Spinal cord (tissue), 9 donors: ENCODE measurements at regions not wholly inside any gene's neighbourhood (a gene's known extent, or its start where the extent isn't known, plus 50 kb on each side); places are given as distances from the start of the nearest gene placed in this dataset.
A peak's percentile ranks its signal among the peaks of the same experiment; 100 is the strongest.

Source experiments
- DNase-seq, 6 donors: peaks; one replicate each; pipeline versions ENCODE4 v3.0.0 to v3.0.0-alpha.2; 2013 to 2015; ENCODE audit warnings: low spot score in 6 of 6, low read depth in 4 of 6
- H3K27ac ChIP-seq: one replicate; pipeline ENCODE4 v1.5.1; 2013; ENCODE audit warnings: low read depth, low read length, control low read depth
- H3K27me3 ChIP-seq: one replicate; pipeline ENCODE4 v1.6.1; 2013; ENCODE audit warnings: low read length; ENCODE audit not compliant: control insufficient read depth, insufficient read depth
- H3K36me3 ChIP-seq: one replicate; pipeline ENCODE4 v1.6.1; 2013; ENCODE audit warnings: low read length; ENCODE audit not compliant: control insufficient read depth, insufficient read depth
- H3K4me1 ChIP-seq: one replicate; pipeline ENCODE4 v1.6.1; 2013; ENCODE audit warnings: low read length; ENCODE audit not compliant: control insufficient read depth, insufficient read depth
- H3K4me3 ChIP-seq: one replicate; pipeline ENCODE4 v1.5.1; 2013; ENCODE audit warnings: low read depth, low read length, control low read depth
- H3K9me3 ChIP-seq: one replicate; pipeline ENCODE4 v1.6.1; 2013; ENCODE audit warnings: low read length; ENCODE audit not compliant: control insufficient read depth, insufficient read depth
- WGBS: methylation state at CpG from one replicate; pipeline ENCODE4 v1.1.5; 2013; ENCODE audit warnings: missing lambda C conversion rate; ENCODE audit not compliant: insufficient coverage; 5-methylcytosine and 5-hydroxymethylcytosine counted together
- donor health status: healthy.

DNA sequence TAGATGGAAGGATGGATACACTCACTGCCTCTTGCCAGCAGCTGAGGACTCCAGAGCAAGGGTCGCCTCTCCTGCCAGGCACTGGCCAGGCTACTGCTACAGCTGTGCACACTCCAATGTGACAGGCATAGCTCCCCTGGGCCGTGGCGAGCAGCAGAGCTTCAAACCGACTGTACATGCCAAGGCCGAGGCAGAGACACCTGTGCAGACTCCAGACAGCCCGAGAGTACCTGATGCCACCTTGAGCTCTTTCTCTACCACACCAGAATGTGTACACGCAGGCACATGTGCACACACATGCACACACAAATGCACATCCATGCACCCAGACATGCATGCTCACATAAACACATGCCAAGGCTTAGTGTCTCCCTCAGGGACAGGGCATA is 508.3 kb upstream of the MYT1L start:
- Histone ChIP-seq H3K27me3 (no peaks in the 10 kb centered on the region), H3K27ac (no peak overlapping the region), H3K4me3 (no peak overlapping the region), H3K9me3 (no peaks in the 10 kb centered on the region), H3K4me1 (peaks cover 23% of the 10 kb centered on the region), H3K36me3 (no peaks in the 10 kb centered on the region)
- DNase-seq, result no peak
- 80% methylated on average over 7 of the region's 7 CpGs for WGBS

DNA sequence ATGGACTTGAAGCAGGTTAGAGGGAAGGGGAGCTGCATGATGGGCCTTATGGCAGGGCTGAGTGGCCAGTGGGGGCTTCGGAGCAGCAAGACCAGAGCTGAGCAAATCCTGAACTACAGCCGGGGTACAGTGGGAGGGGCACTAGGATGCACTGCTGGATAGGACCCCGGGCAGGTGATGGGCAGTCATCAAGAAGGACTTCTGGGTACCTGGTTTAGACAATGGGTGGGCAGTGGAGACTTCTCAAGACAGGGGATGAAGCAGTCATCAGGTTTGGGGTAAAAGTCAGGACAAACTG is 507.4 kb upstream of the MYT1L start:
- Histone ChIP-seq H3K27ac (no peak overlapping the region), H3K36me3 (no peaks in the 10 kb centered on the region), H3K9me3 (no peaks in the 10 kb centered on the region), H3K27me3 (no peaks in the 10 kb centered on the region), H3K4me3 (no peak overlapping the region), H3K4me1 (peaks cover 26% of the 10 kb centered on the region)
- DNase-seq, result no peak
- WGBS, result 96% methylated on average over 3 of the region's 3 CpGs

DNA sequence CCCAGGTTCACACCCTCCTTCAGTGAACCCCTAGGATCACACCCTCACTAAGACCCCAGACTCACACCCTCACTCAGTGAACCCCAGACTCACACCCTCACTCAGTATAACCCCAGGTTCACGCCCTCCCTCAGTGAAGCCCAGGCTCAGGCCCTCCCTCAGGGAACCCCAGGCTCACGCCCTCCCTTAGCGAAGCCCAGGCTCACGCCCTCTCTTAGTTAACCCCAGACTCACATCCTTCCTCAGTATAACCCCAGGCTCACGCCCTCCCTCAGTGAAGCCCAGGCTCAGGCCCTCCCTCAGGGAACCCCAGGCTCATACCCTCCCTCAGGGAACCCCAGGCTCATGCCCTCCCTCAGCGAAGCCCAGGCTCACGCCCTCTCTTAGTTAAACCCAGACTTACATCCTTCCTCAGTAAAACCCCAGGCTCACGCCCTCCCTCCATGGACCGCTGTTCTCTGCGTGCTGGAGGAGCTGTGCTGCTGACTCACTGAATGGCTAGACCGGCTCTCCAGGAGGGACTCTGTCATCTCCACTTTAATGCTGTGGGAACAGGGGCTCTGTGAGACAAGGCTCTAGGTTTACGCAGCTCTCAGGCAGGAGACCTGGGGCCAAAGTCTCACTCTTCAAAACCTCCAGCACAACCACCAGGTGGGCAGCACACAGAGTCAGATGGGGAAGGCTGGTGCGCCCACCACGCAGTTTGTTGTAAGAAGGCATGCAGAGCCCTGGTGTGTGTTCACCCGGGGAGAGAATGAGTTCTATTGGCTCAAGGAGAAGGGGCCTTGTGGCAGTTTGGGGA is 506.9 kb upstream of the MYT1L start:
- no peaks in the 10 kb centered on the region for H3K9me3 ChIP-seq
- peaks cover 26% of the 10 kb centered on the region for H3K4me1 ChIP-seq
- WGBS, result 85% methylated on average over 14 of the region's 15 CpGs
- H3K27me3 ChIP-seq, result no peaks in the 10 kb centered on the region
- DNase-seq, result no peak
- no peak overlapping the region for H3K27ac ChIP-seq
- no peak overlapping the region for H3K4me3 ChIP-seq
- no peaks in the 10 kb centered on the region for H3K36me3 ChIP-seq

DNA sequence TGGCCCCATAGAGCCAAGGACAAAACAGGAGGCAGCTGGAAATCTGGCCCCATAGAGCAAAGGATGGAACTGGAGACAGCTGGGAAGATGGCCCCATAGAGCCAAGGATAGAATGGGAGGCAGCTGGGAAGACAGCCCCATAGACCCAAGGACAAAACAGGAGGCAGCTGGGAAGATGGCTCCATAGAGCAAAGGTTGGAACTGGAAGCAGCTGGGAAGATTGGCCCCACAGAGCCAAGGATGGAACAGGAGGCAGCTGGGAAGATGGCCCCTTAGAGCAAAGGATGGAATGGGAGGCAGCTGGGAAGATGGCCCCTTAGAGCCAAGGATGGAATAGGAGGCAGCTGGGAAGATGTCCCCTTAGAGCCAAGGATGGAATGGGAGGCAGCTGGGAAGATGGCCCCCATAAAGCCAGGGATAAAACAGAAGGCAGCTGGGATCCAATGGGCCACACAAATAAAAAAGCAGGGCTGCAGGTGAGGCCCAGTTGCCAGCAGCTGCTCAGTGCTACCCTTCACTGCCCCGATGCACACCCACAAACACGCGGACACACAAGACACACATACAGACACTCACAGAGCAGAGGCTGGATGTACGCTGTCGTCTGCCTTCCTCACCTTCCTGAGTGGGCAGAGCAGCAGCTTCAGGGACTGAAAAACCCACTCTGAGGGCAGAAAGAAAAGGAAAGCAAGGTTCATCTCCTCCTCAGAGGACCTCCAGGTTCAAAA is 505.4 kb upstream of the MYT1L start:
- Histone ChIP-seq H3K4me3 (no peak overlapping the region), H3K36me3 (no peaks in the 10 kb centered on the region), H3K9me3 (no peaks in the 10 kb centered on the region), H3K4me1 (peaks cover 31% of the 10 kb centered on the region), H3K27ac (no peak overlapping the region), H3K27me3 (no peaks in the 10 kb centered on the region)
- DNase-seq, result no peak
- WGBS, result 96% methylated on average over 3 of the region's 5 CpGs

DNA sequence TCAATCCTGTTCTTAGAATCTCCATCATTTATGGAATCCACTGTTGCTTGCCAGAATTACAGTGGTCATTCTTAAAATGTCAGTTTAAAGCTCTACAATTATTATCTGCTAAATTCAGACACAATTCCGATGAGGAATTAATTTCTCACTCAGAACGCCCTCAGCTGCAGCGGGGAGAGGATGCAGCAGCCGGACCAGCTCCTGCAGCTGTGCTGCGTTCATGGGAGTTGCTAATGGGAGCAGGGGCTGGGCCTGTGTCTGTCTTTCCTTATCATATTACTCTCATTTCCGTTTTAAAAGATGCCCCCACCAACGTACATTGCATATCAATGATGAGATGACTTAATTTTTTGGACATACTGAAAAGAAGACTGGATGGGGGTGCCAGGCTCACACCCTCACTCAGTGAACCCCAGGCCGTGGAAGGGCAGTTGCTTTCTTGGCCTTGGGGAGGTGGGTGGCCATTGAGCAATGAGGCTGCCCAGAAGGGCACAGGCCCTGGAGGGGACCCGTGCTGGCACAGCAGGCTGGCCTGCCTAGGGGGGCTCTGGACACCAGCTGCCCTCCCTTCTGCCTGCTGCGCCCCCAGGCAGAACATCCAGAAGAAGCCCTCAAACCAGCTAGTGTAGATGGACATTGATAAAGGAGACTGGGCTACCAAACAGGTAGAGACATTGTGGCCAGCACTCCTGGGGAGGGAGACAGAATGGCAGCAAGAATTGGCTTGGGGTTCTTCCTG is 503.6 kb upstream of the MYT1L start:
- Histone ChIP-seq H3K9me3 (no peaks in the 10 kb centered on the region), H3K27me3 (no peaks in the 10 kb centered on the region)

DNA sequence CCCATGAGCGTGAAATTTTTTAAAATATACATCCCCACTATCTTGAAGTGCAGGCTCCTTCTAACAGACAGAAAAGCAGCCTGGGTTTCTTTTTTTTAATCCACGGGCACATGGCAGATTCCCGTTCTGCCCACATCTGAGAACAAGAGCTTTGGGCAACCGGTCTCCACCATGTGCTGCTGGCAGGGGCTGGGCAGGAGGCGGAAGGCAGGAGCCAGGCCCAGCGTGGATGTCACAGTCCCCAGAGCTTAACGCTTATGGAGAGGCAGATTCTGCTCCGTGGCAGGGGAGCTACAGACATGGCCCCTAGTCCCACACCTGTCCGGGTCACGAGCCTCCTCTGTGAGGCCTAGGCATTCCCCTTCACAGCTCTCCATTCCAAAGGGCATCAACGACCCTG is 503.0 kb upstream of the MYT1L start:
- H3K27ac ChIP-seq, result no peak overlapping the region
- H3K4me1 ChIP-seq, result peaks cover 14% of the 10 kb centered on the region
- no peak overlapping the region for H3K4me3 ChIP-seq
- WGBS, result 79% methylated on average over 11 of the region's 11 CpGs
- H3K27me3 ChIP-seq, result no peaks in the 10 kb centered on the region
- no peaks in the 10 kb centered on the region for H3K36me3 ChIP-seq
- no peak for DNase-seq
- no peaks in the 10 kb centered on the region for H3K9me3 ChIP-seq

More for the DNA sequence above, 503.6 kb upstream of the MYT1L start:
- WGBS, result 88% methylated on average over 2 of the region's 10 CpGs
- DNase-seq, result no peak
- Histone ChIP-seq H3K36me3 (no peaks in the 10 kb centered on the region), H3K4me1 (peaks cover 20% of the 10 kb centered on the region), H3K4me3 (no peak overlapping the region), H3K27ac (no peak overlapping the region)

DNA sequence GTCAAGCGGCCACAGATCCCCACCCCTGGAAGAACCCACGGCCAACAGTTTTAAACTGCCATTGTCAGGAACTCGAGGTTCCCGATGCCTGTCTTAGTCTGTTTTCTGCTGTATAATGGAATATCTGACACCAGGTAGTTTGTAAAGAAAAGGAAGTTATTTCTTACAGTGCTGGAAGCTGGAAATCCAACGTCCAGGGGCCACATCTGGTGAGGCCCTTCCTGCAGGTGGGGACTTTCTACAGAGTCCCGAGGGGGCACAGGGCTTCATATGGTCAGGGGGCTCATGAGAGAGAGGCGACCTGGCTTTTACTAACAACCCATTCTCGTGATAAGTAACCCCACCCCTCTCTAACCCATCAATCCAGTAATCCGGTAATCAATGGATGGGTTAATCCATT is 501.6 kb upstream of the MYT1L start:
- Histone ChIP-seq H3K4me3 (no peak overlapping the region), H3K27ac (no peak overlapping the region), H3K4me1 (peaks cover 22% of the 10 kb centered on the region), H3K9me3 (no peaks in the 10 kb centered on the region), H3K27me3 (no peaks in the 10 kb centered on the region), H3K36me3 (no peaks in the 10 kb centered on the region)
- no peak for DNase-seq
- 95% methylated on average over 6 of the region's 9 CpGs for WGBS

DNA sequence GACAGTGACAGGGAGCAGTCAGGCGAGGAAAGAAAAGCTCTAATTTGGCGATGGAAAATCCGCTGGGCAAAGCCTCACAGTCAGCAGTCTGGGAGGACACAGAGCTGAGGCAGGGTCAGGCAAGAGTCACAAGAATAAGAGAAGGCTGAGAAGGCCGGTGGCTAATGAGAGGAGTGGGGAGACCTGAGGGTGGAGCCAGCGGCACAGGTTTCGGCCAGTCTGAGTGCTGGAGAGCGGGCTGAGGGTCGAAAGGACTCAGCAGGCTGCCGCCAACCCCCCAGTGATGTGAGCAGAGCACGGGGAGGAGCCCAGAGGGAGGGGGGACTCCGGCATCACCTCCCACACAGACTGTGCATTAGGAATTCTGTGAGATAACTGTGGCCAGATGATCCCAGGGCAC is 500.6 kb upstream of the MYT1L start:
- 37% methylated on average over 7 of the region's 11 CpGs for WGBS
- peak in 1 of 6 donors; percentile 73 for DNase-seq
- Histone ChIP-seq H3K9me3 (no peaks in the 10 kb centered on the region), H3K4me3 (no peak overlapping the region), H3K4me1 (peaks cover 29% of the 10 kb centered on the region), H3K27ac (no peak overlapping the region), H3K36me3 (no peaks in the 10 kb centered on the region), H3K27me3 (no peaks in the 10 kb centered on the region)

DNA sequence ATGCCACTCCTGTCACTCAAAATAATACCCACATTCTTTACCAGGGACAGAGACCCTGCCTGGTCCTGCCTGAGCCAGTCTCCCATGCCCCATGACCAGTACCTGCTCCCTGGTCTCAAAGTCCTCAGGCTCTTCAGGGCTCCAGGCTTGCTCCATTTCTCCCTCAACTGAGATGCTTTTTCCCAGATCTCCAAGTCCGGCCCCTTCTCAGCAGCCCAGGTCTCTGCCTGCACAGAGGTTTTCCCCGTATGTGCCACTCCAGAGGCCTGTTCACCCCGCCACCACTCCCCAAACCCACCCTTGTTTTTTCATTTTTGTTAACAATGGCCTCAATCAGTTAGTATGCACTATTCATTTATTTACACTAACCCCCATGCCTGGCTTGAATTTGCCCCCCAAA is 499.5 kb upstream of the MYT1L start:
- peaks cover 37% of the 10 kb centered on the region for H3K4me1 ChIP-seq
- no peak for DNase-seq
- no peaks in the 10 kb centered on the region for H3K27me3 ChIP-seq
- H3K9me3 ChIP-seq, result no peaks in the 10 kb centered on the region
- no peaks in the 10 kb centered on the region for H3K36me3 ChIP-seq
- H3K4me3 ChIP-seq, result no peak overlapping the region
- 93% methylated on average over 3 of the region's 3 CpGs for WGBS
- no peak overlapping the region for H3K27ac ChIP-seq
